Chondrocyte (in vitro differentiated cells): ENCODE measurements at regions not wholly inside any gene's neighbourhood (a gene's known extent, or its start where the extent isn't known, plus 50 kb on each side); places are given as distances from the start of the nearest gene placed in this dataset.

Experiments used
- DNase-seq: peaks from one replicate; pipeline ENCODE4 v3.0.0; 2021; ENCODE audit warnings: mixed read lengths, low spot score
- H3K27ac Mint-ChIP-seq: one replicate; pipeline ENCODE4 v1.8.0; 2021; ENCODE audit warnings: mild to moderate bottlenecking, moderate library complexity, mixed read lengths; ENCODE audit not compliant: unreplicated experiment
- H3K27me3 Mint-ChIP-seq: 2 replicates; pipeline ENCODE4 v1.8.0; 2021; ENCODE audit warnings: low read depth, mixed read lengths
- H3K36me3 Mint-ChIP-seq: 2 replicates; pipeline ENCODE4 v1.8.0; 2021; ENCODE audit warnings: low read depth, mixed read lengths
- H3K4me1 Mint-ChIP-seq: 2 replicates; pipeline ENCODE4 v1.8.0; 2021; ENCODE audit warnings: low read depth, mild to moderate bottlenecking, mixed read lengths
- H3K4me3 Mint-ChIP-seq: one replicate; pipeline ENCODE4 v1.8.0; 2021; ENCODE audit warnings: mild to moderate bottlenecking, moderate library complexity, mixed read lengths; ENCODE audit not compliant: unreplicated experiment
- H3K9me3 Mint-ChIP-seq: 2 replicates; pipeline ENCODE4 v1.8.0; 2021; ENCODE audit warnings: low read depth, mixed read lengths
- TF ChIP-seq, protein P1 (sequence below): fragments of 200-600 bp; sonication (generic); IDR thresholded peaks from 2 replicates; pipeline ENCODE4 v1.5.0; 2021; ENCODE audit warnings: antibody characterized with exemption, mild to moderate bottlenecking, moderate library complexity

DNA sequence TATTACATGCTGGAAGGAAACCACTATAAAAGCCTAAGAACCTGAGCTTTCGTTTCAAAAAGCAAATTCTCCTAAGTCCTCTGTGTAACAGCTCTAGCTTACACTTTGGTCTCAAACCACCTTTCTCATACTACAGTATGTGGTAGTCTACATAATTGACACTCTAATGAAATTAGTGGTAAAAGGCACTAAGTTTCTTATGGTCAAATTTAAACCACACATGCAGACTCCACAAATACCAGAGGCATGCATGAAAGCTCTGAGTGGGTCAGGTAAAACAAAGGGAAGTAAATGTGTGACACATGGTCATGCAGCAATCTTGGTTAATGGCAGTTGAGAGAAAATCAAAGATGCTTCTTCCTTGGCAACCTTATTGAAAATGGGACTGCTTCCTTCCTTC is 187.8 kb downstream of the CCNG2 start:
- DNase-seq = no peak
- H3K27me3 Mint-ChIP-seq = peaks cover 19% of the 10 kb centered on the region
- peaks cover 8% of the 10 kb centered on the region for H3K36me3 Mint-ChIP-seq
- no peak overlapping the region for H3K4me3 Mint-ChIP-seq
- TF ChIP-seq, protein P1, sequence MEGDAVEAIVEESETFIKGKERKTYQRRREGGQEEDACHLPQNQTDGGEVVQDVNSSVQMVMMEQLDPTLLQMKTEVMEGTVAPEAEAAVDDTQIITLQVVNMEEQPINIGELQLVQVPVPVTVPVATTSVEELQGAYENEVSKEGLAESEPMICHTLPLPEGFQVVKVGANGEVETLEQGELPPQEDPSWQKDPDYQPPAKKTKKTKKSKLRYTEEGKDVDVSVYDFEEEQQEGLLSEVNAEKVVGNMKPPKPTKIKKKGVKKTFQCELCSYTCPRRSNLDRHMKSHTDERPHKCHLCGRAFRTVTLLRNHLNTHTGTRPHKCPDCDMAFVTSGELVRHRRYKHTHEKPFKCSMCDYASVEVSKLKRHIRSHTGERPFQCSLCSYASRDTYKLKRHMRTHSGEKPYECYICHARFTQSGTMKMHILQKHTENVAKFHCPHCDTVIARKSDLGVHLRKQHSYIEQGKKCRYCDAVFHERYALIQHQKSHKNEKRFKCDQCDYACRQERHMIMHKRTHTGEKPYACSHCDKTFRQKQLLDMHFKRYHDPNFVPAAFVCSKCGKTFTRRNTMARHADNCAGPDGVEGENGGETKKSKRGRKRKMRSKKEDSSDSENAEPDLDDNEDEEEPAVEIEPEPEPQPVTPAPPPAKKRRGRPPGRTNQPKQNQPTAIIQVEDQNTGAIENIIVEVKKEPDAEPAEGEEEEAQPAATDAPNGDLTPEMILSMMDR = no peak
- no peak overlapping the region for H3K27ac Mint-ChIP-seq
- peaks cover 32% of the 10 kb centered on the region for H3K9me3 Mint-ChIP-seq
- no peaks in the 10 kb centered on the region for H3K4me1 Mint-ChIP-seq

DNA sequence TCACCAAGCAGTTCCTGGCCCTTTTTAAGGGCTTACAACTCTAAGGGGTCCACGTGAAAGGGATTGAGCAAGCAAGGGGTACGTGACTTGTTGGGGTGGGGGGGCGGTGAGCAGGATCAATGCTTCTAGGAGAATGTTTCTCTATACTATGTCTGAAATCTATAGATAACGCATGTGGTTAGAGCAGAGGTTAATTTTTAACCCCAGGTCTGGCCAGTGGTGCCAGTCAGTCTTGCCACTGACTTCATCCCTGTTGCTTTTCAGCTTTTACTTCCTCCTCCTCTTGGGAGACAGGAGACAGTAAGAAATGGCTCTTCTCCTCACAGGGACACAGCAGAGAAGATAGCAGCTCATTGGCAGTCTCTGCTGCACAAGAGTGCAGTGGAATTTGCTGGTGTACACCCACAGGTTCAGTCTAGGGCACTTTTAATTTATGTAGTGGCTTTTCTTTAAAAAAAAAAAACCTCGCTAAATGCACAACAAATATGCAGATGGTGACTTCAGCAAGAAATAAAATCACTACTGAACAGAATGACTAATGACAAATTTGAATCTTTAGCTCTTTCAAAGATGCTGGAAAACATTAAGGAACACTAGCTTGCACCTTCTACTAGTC is 190.5 kb downstream of the CCNG2 start:
- no peaks in the 10 kb centered on the region for H3K4me1 Mint-ChIP-seq
- no peak for DNase-seq
- H3K4me3 Mint-ChIP-seq = no peak overlapping the region
- peaks cover 13% of the 10 kb centered on the region for H3K9me3 Mint-ChIP-seq
- H3K36me3 Mint-ChIP-seq = peaks cover 3% of the 10 kb centered on the region
- H3K27ac Mint-ChIP-seq = no peak overlapping the region
- TF ChIP-seq, protein P1 = no peak
- peaks cover 25% of the 10 kb centered on the region for H3K27me3 Mint-ChIP-seq

DNA sequence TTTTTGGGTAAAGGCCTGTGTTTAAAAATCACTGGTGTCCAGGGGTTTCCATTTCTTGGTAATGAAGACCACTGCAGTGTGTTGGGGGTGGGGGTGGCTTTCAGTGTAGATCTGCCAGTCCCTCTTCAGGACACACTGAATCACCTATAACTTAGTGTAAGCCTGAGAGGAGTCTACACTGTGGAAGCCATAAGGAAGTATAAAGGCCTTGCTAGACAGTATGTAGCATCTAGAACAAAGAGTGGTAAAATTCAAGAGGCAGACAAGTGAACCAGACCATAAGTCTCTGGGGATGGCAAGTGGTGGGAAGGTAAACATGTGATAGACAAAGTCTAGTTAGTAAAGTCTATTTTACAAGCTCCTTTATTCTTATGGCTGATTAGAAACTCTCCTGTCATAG is 191.8 kb downstream of the CCNG2 start:
- no peak for DNase-seq
- no peak overlapping the region for H3K4me3 Mint-ChIP-seq
- no peak overlapping the region for H3K27ac Mint-ChIP-seq
- TF ChIP-seq, protein P1 = no peak
- no peaks in the 10 kb centered on the region for H3K4me1 Mint-ChIP-seq
- H3K36me3 Mint-ChIP-seq = peaks cover 2% of the 10 kb centered on the region
- peaks cover 28% of the 10 kb centered on the region for H3K27me3 Mint-ChIP-seq
- H3K9me3 Mint-ChIP-seq = peaks cover 3% of the 10 kb centered on the region

DNA sequence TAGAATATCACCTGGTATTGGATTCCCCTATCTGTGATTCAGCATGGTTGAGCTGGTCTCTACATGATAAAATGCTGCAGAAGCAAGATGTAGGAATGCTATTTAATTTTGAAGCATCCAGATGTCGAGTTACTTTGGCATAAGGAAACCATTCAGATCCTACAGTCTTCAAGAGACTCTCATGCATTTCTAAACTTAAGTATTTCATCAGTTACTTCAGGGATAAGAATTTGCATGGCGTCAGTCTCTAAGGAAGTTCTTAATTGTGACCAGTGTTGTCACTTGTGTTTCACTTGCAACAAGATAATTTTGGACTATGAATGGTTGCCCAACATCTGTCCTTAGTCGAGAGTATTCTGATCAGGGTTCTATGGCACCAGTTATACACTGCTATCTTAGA is 192.4 kb downstream of the CCNG2 start:
- Mint-ChIP-seq H3K36me3 (no peaks in the 10 kb centered on the region), H3K9me3 (no peaks in the 10 kb centered on the region), H3K4me3 (no peak overlapping the region), H3K27ac (no peak overlapping the region), H3K4me1 (no peaks in the 10 kb centered on the region), H3K27me3 (peaks cover 26% of the 10 kb centered on the region)
- DNase-seq = no peak
- TF ChIP-seq, protein P1 = no peak

DNA sequence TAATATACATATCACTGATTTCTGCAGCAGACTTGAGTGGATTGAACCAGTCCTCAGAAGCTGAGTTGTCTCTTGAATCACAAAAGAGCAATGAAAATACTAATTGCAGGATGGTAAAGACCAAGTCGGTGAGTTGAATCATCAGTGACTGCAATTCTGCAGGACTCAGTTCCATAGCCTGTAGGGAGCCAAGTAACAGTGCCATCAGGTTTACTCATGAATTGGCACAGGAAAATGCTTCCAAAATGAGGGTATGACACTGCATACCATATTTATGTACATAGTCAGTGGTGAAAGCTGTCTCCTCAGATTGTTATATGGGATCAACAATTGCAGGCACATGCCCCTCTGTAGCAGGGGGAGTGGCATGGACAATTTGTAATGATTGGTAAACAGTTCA is 192.8 kb downstream of the CCNG2 start:
- Mint-ChIP-seq H3K4me3 (no peak overlapping the region), H3K9me3 (no peaks in the 10 kb centered on the region), H3K36me3 (no peaks in the 10 kb centered on the region), H3K27ac (no peak overlapping the region), H3K27me3 (peaks cover 26% of the 10 kb centered on the region), H3K4me1 (no peaks in the 10 kb centered on the region)
- DNase-seq = no peak
- TF ChIP-seq, protein P1 = no peak
